ENCODE measurements at regions not wholly inside any gene's neighbourhood (a gene's known extent, or its start where the extent isn't known, plus 50 kb on each side); places are given as distances from the start of the nearest gene placed in this dataset.
"Not testable (repeated sequence)": the region's sequence is repeated elsewhere in the genome, so short reads cannot be mapped to it uniquely, and the experiment has no call there.

GRCh38 chr3:106957029-106957428 is 420.2 kb upstream of the CCDC54 start:
- no peak for DNase-seq

GRCh38 chr3:106962993-106963392 is 414.2 kb upstream of the CCDC54 start:
- DNase-seq: no peak

GRCh38 chr3:106963442-106963841 is 413.8 kb upstream of the CCDC54 start:
- DNase-seq: no peak

- no peak for DNase-seq
Measured at GRCh38 chr3:106965307-106965706, 411.9 kb upstream of the CCDC54 start.

- no peak for DNase-seq
Measured at GRCh38 chr3:106969596-106969995, 407.6 kb upstream of the CCDC54 start.

GRCh38 chr3:106981392-106981791 is 395.8 kb upstream of the CCDC54 start:
- DNase-seq: no peak

GRCh38 chr3:106985721-106986120 is 391.5 kb upstream of the CCDC54 start:
- DNase-seq: no peak

- DNase-seq: peak; percentile 2
Measured at GRCh38 chr3:106998841-106999682, 378.2 kb upstream of the CCDC54 start.

- DNase-seq: no peak
Measured at GRCh38 chr3:107001635-107002034, 375.6 kb upstream of the CCDC54 start.

GRCh38 chr3:107005352-107005751 is 371.9 kb upstream of the CCDC54 start:
- DNase-seq: not testable (repeated sequence)

- DNase-seq: no peak
Measured at GRCh38 chr3:107008213-107008612, 369.0 kb upstream of the CCDC54 start.

- DNase-seq: no peak
Measured at GRCh38 chr3:107013641-107014040, 363.6 kb upstream of the CCDC54 start.

GRCh38 chr3:107024551-107025026 is 352.6 kb upstream of the CCDC54 start:
- DNase-seq: no peak

- DNase-seq: no peak
Measured at GRCh38 chr3:107025961-107026360, 351.3 kb upstream of the CCDC54 start.

- DNase-seq: no peak
Measured at GRCh38 chr3:107028086-107028485, 349.2 kb upstream of the CCDC54 start.

- no peak for DNase-seq
Measured at GRCh38 chr3:107028626-107029025, 348.6 kb upstream of the CCDC54 start.

- no peak for DNase-seq
Measured at GRCh38 chr3:107032111-107032510, 345.1 kb upstream of the CCDC54 start.

- DNase-seq: no peak
Measured at GRCh38 chr3:107034142-107034541, 343.1 kb upstream of the CCDC54 start.

GRCh38 chr3:107035176-107035575 is 342.1 kb upstream of the CCDC54 start:
- DNase-seq: no peak

GRCh38 chr3:107044677-107045076 is 332.6 kb upstream of the CCDC54 start:
- DNase-seq: no peak

GRCh38 chr3:107045791-107046190 is 331.4 kb upstream of the CCDC54 start:
- DNase-seq: no peak

GRCh38 chr3:107055181-107055942 is 321.9 kb upstream of the CCDC54 start:
- DNase-seq: no peak

GRCh38 chr3:107061466-107061865 is 315.8 kb upstream of the CCDC54 start:
- no peak for DNase-seq

- DNase-seq: no peak
Measured at GRCh38 chr3:107062310-107062709, 314.9 kb upstream of the CCDC54 start.
